ENCODE measurements at regions not wholly inside any gene's neighbourhood (a gene's known extent, or its start where the extent isn't known, plus 50 kb on each side); places are given as distances from the start of the nearest gene placed in this dataset.

GRCh38 chr3:115512565-115513415 lies 110.5 kb upstream of the GAP43 start:
- ATAC-seq (peak; percentile 44 to 55), DNase-seq (peak; percentile 48)
- Histone ChIP-seq H3K27ac (no peak overlapping the region), H3K4me3 (peak overlapping the region; percentile 54), H3K4me1 (peaks cover 14% of the 10 kb centered on the region), H3K27me3 (ENCODE audit: low read depth) (no peaks in the 10 kb centered on the region), H3K36me3 (no peaks in the 10 kb centered on the region), H3K9me3 (no peaks in the 10 kb centered on the region)
- intact Hi-C loops (cut with DNase I), result no loop called here
- no peak for TF ChIP-seq CTCF (IDR thresholded peaks at IDR 0.05)

GRCh38 chr3:115513416-115513800 lies 109.9 kb upstream of the GAP43 start:
- Histone ChIP-seq H3K36me3 (no peaks in the 10 kb centered on the region), H3K4me1 (peaks cover 14% of the 10 kb centered on the region), H3K9me3 (no peaks in the 10 kb centered on the region), H3K4me3 (peak overlapping the region; percentile 54), H3K27ac (no peak overlapping the region), H3K27me3 (ENCODE audit: low read depth) (no peaks in the 10 kb centered on the region)
- intact Hi-C loops (cut with DNase I), result no loop called here
- ATAC-seq (peak; percentile 27 to 37), DNase-seq (no peak)
- no peak for TF ChIP-seq CTCF (IDR thresholded peaks at IDR 0.05)

GRCh38 chr3:115517457-115518050 lies 105.8 kb upstream of the GAP43 start:
- intact Hi-C loops (cut with DNase I), result no loop called here
- ATAC-seq (no peak), DNase-seq (no peak)
- Histone ChIP-seq H3K4me1 (peaks cover 8% of the 10 kb centered on the region), H3K9me3 (no peaks in the 10 kb centered on the region), H3K27ac (no peak overlapping the region), H3K36me3 (no peaks in the 10 kb centered on the region), H3K27me3 (ENCODE audit: low read depth) (no peaks in the 10 kb centered on the region), H3K4me3 (no peak overlapping the region)
- no peak for TF ChIP-seq CTCF (IDR thresholded peaks at IDR 0.05)

- H3K27ac ChIP-seq, result no peak overlapping the region
- intact Hi-C loops (cut with DNase I), result no loop called here
- no peaks in the 10 kb centered on the region for H3K36me3 ChIP-seq
- TF ChIP-seq CTCF (IDR thresholded peaks at IDR 0.05), result no peak
- H3K4me1 ChIP-seq, result peaks cover 4% of the 10 kb centered on the region
- ATAC-seq, result peak; percentile 53 to 56
- H3K4me3 ChIP-seq, result no peak overlapping the region
- DNase-seq, result no peak
- H3K27me3 ChIP-seq (ENCODE audit: low read depth), result no peaks in the 10 kb centered on the region
- H3K9me3 ChIP-seq, result no peaks in the 10 kb centered on the region
These were observed 105.0 kb upstream of the GAP43 start for GRCh38 chr3:115518100-115518852.

GRCh38 chr3:115520241-115520640 lies 103.1 kb upstream of the GAP43 start:
- Histone ChIP-seq H3K27me3 (ENCODE audit: low read depth) (no peaks in the 10 kb centered on the region), H3K4me3 (no peak overlapping the region), H3K9me3 (no peaks in the 10 kb centered on the region), H3K36me3 (no peaks in the 10 kb centered on the region), H3K27ac (no peak overlapping the region), H3K4me1 (no peaks in the 10 kb centered on the region)
- ATAC-seq (no peak), DNase-seq (no peak)
- intact Hi-C loops (cut with DNase I), result no loop called here
- TF ChIP-seq CTCF (IDR thresholded peaks at IDR 0.05), result no peak

Measured in lower lobe of right lung (tissue), 2 donors.